HCT116 (cell line): ENCODE measurements at regions not wholly inside any gene's neighbourhood (a gene's known extent, or its start where the extent isn't known, plus 50 kb on each side); places are given as distances from the start of the nearest gene placed in this dataset.

Source experiments
- ATAC-seq: fragments of 200-7000 bp; cut with Tn5 transposase; 2 replicates; pipeline ENCODE4 v1.9.1; 2020; ENCODE audit warnings: mild to moderate bottlenecking, moderate library complexity
- BruUV-seq: library from RNA; stranded (reverse); fragments of 400-500 nt; replicated peaks from 2 replicates; lab custom pipeline; 2021; lab: Mats Ljungman, UMichigan
- CTCF ChIA-PET: fragments of 300-600 bp; sonication (Branson Sonifier 250); formaldehyde crosslinking; loops from one replicate; lab custom pipeline; 2021; ENCODE audit warnings: antibody characterized with exemption; lab: Charles Lee
- POLR2A ChIA-PET: fragments of 300-600, 350-600 bp; sonication (Branson Sonifier 250); formaldehyde crosslinking; loops from one replicate; lab custom pipeline; 2021; ENCODE audit warnings: antibody characterized with exemption; lab: Charles Lee
- RAD21 ChIA-PET, 2 experiments: fragments of 300-600 bp; sonication (Branson Sonifier 250); formaldehyde crosslinking; loops; one replicate each; lab custom pipeline; 2023; ENCODE audit warnings: low total read pairs in 2 of 2; ENCODE audit not compliant: uncharacterized antibody in 2 of 2, unreplicated experiment in 2 of 2, low non-redundant PET in 1 of 2; lab: Charles Lee
- DNase-seq: peaks from one replicate; pipeline ENCODE4 v3.0.0-alpha.2; 2010; ENCODE audit warnings: low read depth, low spot score
- H2AFZ ChIP-seq: fragments of 200-600 bp; shearing (Covaris generic), sonication (generic); 2 replicates; pipeline ENCODE4 v1.6.1; 2017; ENCODE audit warnings: low read depth, mixed run types, mixed read lengths, antibody characterized with exemption, low read length; ENCODE audit not compliant: poor library complexity, severe bottlenecking
- H3K27ac ChIP-seq: 2 replicates; pipeline ENCODE4 v1.5.1; 2012; ENCODE audit warnings: low read depth, low read length
- H3K27me3 ChIP-seq: fragments of 200-600 bp; sonication (generic); 2 replicates; pipeline ENCODE4 v1.6.1; 2016; ENCODE audit warnings: mixed run types, low read length, mixed read lengths; ENCODE audit not compliant: insufficient read depth
- H3K36me3 ChIP-seq, 2 experiments: fragments of 200-500 bp in 1 of 2; fragments of 200-600 bp in 1 of 2; sonication (Bioruptor generic) in 1 of 2; sonication (generic) in 1 of 2; 2 replicates each; pipeline versions ENCODE4 v1.5.1 to v1.6.1; 2014 to 2016; ENCODE audit warnings: low read length in 2 of 2, inconsistent platforms in 1 of 2, mixed read lengths in 1 of 2, mixed run types in 1 of 2; ENCODE audit not compliant: insufficient read depth in 2 of 2, control insufficient read depth in 1 of 2
- H3K4me1 ChIP-seq, 2 experiments: fragments of 200-600 bp in 1 of 2; sonication (generic) in 1 of 2; 2 replicates each; pipeline versions ENCODE4 v1.5.1 to v1.6.1; 2012 to 2017; ENCODE audit warnings: low read length in 2 of 2, inconsistent platforms in 1 of 2, mild to moderate bottlenecking in 1 of 2, mixed read lengths in 1 of 2, mixed run types in 1 of 2, moderate library complexity in 1 of 2; ENCODE audit not compliant: insufficient read depth in 2 of 2, control insufficient read depth in 1 of 2
- H3K4me2 ChIP-seq: fragments of 200-600 bp; sonication (generic); 2 replicates; pipeline ENCODE4 v1.6.1; 2017; ENCODE audit warnings: mixed run types, low read length, mixed read lengths
- H3K4me3 ChIP-seq, 2 experiments: fragments of 200-600 bp in 1 of 2; sonication (generic) in 1 of 2; replicated peaks in 1 of 2; 2 replicates each; pipeline ENCODE4 v1.5.1; 2011 to 2016; ENCODE audit warnings: low read length in 2 of 2, control low read depth in 1 of 2, low read depth in 1 of 2, mild to moderate bottlenecking in 1 of 2, mixed read lengths in 1 of 2, mixed run types in 1 of 2
- H3K79me2 ChIP-seq: fragments of 200-600 bp; sonication (generic); 2 replicates; pipeline ENCODE4 v1.6.1; 2017; ENCODE audit warnings: mild to moderate bottlenecking, mixed run types, low read length, moderate library complexity, mixed read lengths; ENCODE audit not compliant: insufficient read depth
- H3K9ac ChIP-seq: fragments of 200-600 bp; sonication (generic); 2 replicates; pipeline ENCODE4 v1.6.1; 2016; ENCODE audit warnings: low read length, mixed read lengths
- H3K9me2 ChIP-seq: fragments of 200-600 bp; sonication (generic), shearing (Covaris generic); 2 replicates; pipeline ENCODE4 v1.6.1; 2017; ENCODE audit warnings: mixed run types, mild to moderate bottlenecking, moderate library complexity; ENCODE audit not compliant: insufficient read depth
- H3K9me3 ChIP-seq, 2 experiments: fragments of 200-500 bp in 1 of 2; fragments of 200-600 bp in 1 of 2; sonication (Bioruptor generic) in 1 of 2; sonication (generic) in 1 of 2; 2 replicates each; pipeline ENCODE4 v1.6.1; 2014 to 2017; ENCODE audit warnings: low read length in 2 of 2, mixed read lengths in 2 of 2, inconsistent platforms in 1 of 2, low read depth in 1 of 2, mild to moderate bottlenecking in 1 of 2, mixed run types in 1 of 2, moderate library complexity in 1 of 2; ENCODE audit not compliant: control insufficient read depth in 1 of 2, insufficient read depth in 1 of 2
- H4K20me1 ChIP-seq: fragments of 200-600 bp; sonication (generic), shearing (Covaris generic); 2 replicates; pipeline ENCODE4 v1.6.1; 2017; ENCODE audit warnings: mixed run types, mild to moderate bottlenecking, moderate library complexity; ENCODE audit not compliant: insufficient read depth
- CEBPB ChIP-seq: IDR thresholded peaks from 2 replicates; pipeline ENCODE4 v1.6.1; 2012; ENCODE audit warnings: low read depth
- EGR1 ChIP-seq: IDR thresholded peaks from 2 replicates; pipeline ENCODE4 v1.6.1; 2012; ENCODE audit warnings: low read depth
- ELF1 ChIP-seq: IDR thresholded peaks from 2 replicates; pipeline ENCODE4 v1.6.1; 2012; ENCODE audit warnings: low read depth, borderline replicate concordance
- RAD21 ChIP-seq: IDR thresholded peaks from 2 replicates; pipeline ENCODE4 v1.6.1; 2012; ENCODE audit warnings: low read depth, mild to moderate bottlenecking
- SRF ChIP-seq: IDR thresholded peaks from 2 replicates; pipeline ENCODE4 v1.6.1; 2012; ENCODE audit warnings: low read depth
- YY1 ChIP-seq: IDR thresholded peaks from 2 replicates; pipeline ENCODE4 v1.6.1; 2011; ENCODE audit warnings: low read length, low read depth, moderate library complexity, mild to moderate bottlenecking; ENCODE audit not compliant: insufficient replicate concordance; ENCODE audit errors: extremely low read depth
- ZFX ChIP-seq: fragments of 450-650 bp; IDR thresholded peaks from 2 replicates; pipeline ENCODE4 v1.6.1; 2017
- intact Hi-C: fragments of 100-400 bp; cut with micrococcal nuclease; formaldehyde crosslinking; loops from 2 replicates; pipeline ENCODE4 v1.10.0; 2022
- TF ChIP-seq, protein P1 (sequence below): IDR thresholded peaks from 2 replicates; pipeline ENCODE4 v1.6.1; 2012; ENCODE audit warnings: low read depth
- TF ChIP-seq, protein P2 (sequence below): IDR thresholded peaks from 2 replicates; pipeline ENCODE4 v1.6.1; 2012

GRCh38 chr21:28421716-28422524 is 570.8 kb downstream of the LTN1 start:
- no peak overlapping the region for H3K9ac ChIP-seq
- RAD21 ChIA-PET, result no interaction called here
- CTCF ChIA-PET, result no interaction called here
- TF ChIP-seq EGR1 (no peak), CEBPB (no peak), ZFX (no peak), YY1 (no peak), RAD21 (no peak), ELF1 (no peak), SRF (no peak)
- TF ChIP-seq, protein P1, sequence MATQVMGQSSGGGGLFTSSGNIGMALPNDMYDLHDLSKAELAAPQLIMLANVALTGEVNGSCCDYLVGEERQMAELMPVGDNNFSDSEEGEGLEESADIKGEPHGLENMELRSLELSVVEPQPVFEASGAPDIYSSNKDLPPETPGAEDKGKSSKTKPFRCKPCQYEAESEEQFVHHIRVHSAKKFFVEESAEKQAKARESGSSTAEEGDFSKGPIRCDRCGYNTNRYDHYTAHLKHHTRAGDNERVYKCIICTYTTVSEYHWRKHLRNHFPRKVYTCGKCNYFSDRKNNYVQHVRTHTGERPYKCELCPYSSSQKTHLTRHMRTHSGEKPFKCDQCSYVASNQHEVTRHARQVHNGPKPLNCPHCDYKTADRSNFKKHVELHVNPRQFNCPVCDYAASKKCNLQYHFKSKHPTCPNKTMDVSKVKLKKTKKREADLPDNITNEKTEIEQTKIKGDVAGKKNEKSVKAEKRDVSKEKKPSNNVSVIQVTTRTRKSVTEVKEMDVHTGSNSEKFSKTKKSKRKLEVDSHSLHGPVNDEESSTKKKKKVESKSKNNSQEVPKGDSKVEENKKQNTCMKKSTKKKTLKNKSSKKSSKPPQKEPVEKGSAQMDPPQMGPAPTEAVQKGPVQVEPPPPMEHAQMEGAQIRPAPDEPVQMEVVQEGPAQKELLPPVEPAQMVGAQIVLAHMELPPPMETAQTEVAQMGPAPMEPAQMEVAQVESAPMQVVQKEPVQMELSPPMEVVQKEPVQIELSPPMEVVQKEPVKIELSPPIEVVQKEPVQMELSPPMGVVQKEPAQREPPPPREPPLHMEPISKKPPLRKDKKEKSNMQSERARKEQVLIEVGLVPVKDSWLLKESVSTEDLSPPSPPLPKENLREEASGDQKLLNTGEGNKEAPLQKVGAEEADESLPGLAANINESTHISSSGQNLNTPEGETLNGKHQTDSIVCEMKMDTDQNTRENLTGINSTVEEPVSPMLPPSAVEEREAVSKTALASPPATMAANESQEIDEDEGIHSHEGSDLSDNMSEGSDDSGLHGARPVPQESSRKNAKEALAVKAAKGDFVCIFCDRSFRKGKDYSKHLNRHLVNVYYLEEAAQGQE, result no peak
- TF ChIP-seq, protein P2, sequence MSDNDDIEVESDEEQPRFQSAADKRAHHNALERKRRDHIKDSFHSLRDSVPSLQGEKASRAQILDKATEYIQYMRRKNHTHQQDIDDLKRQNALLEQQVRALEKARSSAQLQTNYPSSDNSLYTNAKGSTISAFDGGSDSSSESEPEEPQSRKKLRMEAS, result no peak
- intact Hi-C loops, result no loop called here
- no peaks in the 10 kb centered on the region for H3K4me1 ChIP-seq
- no peaks in the 10 kb centered on the region for H3K36me3 ChIP-seq
- no peak for ATAC-seq
- no peaks in the 10 kb centered on the region for H4K20me1 ChIP-seq
- peaks cover 12 to 21% of the 10 kb centered on the region in 2 experiments; a peak in 2 of 4 replicates for H3K9me3 ChIP-seq
- no peak overlapping the region for H2AFZ ChIP-seq
- POLR2A ChIA-PET, result no interaction called here
- H3K4me3 ChIP-seq, result no peak overlapping the region
- H3K27me3 ChIP-seq, result no peaks in the 10 kb centered on the region
- no peaks in the 10 kb centered on the region for H3K79me2 ChIP-seq
- no peak for DNase-seq
- no peak overlapping the region for H3K27ac ChIP-seq
- H3K4me2 ChIP-seq, result no peak overlapping the region
- no TSS peak for BruUV-seq
- H3K9me2 ChIP-seq, result no peaks in the 10 kb centered on the region
